ENCODE measurements at regions not wholly inside any gene's neighbourhood (a gene's known extent, or its start where the extent isn't known, plus 50 kb on each side); places are given as distances from the start of the nearest gene placed in this dataset.

GRCh38 chr17:34024386-34024785, 230.7 kb upstream of the CCL2 start:
- TF ChIP-seq, protein P1, sequence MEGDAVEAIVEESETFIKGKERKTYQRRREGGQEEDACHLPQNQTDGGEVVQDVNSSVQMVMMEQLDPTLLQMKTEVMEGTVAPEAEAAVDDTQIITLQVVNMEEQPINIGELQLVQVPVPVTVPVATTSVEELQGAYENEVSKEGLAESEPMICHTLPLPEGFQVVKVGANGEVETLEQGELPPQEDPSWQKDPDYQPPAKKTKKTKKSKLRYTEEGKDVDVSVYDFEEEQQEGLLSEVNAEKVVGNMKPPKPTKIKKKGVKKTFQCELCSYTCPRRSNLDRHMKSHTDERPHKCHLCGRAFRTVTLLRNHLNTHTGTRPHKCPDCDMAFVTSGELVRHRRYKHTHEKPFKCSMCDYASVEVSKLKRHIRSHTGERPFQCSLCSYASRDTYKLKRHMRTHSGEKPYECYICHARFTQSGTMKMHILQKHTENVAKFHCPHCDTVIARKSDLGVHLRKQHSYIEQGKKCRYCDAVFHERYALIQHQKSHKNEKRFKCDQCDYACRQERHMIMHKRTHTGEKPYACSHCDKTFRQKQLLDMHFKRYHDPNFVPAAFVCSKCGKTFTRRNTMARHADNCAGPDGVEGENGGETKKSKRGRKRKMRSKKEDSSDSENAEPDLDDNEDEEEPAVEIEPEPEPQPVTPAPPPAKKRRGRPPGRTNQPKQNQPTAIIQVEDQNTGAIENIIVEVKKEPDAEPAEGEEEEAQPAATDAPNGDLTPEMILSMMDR (conservative IDR thresholded peaks at IDR 0.05; ENCODE audit: low read depth, low read length), result no peak
- TF ChIP-seq RFX5 (IDR thresholded peaks at IDR 0.05; ENCODE audit: low read depth, low read length) (no peak), CHD1 (IDR thresholded peaks at IDR 0.05; ENCODE audit: low read depth, low read length) (no peak), POLR2A (IDR thresholded peaks at IDR 0.05; ENCODE audit: low read depth, low read length) (no peak), BHLHE40 (IDR thresholded peaks at IDR 0.05; ENCODE audit: low read depth, low read length) (no peak), RAD21 (IDR thresholded peaks at IDR 0.05; ENCODE audit: low read length) (no peak)

Data from IMR-90 (cell line).